Cardiac septum (tissue), 1 donor: ENCODE measurements at regions not wholly inside any gene's neighbourhood (a gene's known extent, or its start where the extent isn't known, plus 50 kb on each side); places are given as distances from the start of the nearest gene placed in this dataset.

Source experiments
- DNase-seq: peaks from one replicate; pipeline ENCODE4 v3.0.0-alpha.2; 2020; ENCODE audit warnings: low spot score
- intact Hi-C: fragments of 100-400 bp; cut with DNase I; formaldehyde crosslinking; loops from one replicate; pipeline ENCODE4 v1.14.0; 2022
- donor health status: DM: no; HTN: no; CAD: no.

- intact Hi-C loops = no loop called here
- DNase-seq = no peak
Observed at GRCh38 chr6:163691049-163691448, 276.5 kb downstream of the QKI start.

- intact Hi-C loops = no loop called here
- no peak for DNase-seq
Observed at GRCh38 chr6:163688739-163689362, 274.3 kb downstream of the QKI start.

GRCh38 chr6:163687075-163687474 is 272.6 kb downstream of the QKI start:
- no peak for DNase-seq
- intact Hi-C loops = no loop called here

GRCh38 chr6:163686301-163686700 is 271.8 kb downstream of the QKI start:
- intact Hi-C loops = no loop called here
- DNase-seq = no peak

- intact Hi-C loops = no loop called here
- DNase-seq = no peak
Observed at GRCh38 chr6:163683105-163683622, 268.6 kb downstream of the QKI start.

- intact Hi-C loops = no loop called here
- DNase-seq = no peak
Observed at GRCh38 chr6:163679753-163680152, 265.2 kb downstream of the QKI start.

- intact Hi-C loops = no loop called here
- no peak for DNase-seq
Observed at GRCh38 chr6:163679012-163679660, 264.6 kb downstream of the QKI start.

- intact Hi-C loops = no loop called here
- no peak for DNase-seq
Observed at GRCh38 chr6:163675611-163676010, 261.1 kb downstream of the QKI start.

- DNase-seq = no peak
- intact Hi-C loops = no loop called here
Observed at GRCh38 chr6:163672710-163673109, 258.2 kb downstream of the QKI start.

GRCh38 chr6:163671791-163672190 is 257.3 kb downstream of the QKI start:
- no peak for DNase-seq
- intact Hi-C loops = no loop called here

GRCh38 chr6:163671355-163671754 is 256.8 kb downstream of the QKI start:
- DNase-seq = no peak

GRCh38 chr6:163670336-163670735 is 255.8 kb downstream of the QKI start:
- no peak for DNase-seq
- intact Hi-C loops = no loop called here

More at GRCh38 chr6:163671355-163671754, 256.8 kb downstream of the QKI start:
- intact Hi-C loops = no loop called here

GRCh38 chr6:163668061-163668426 is 253.5 kb downstream of the QKI start:
- intact Hi-C loops = no loop called here

GRCh38 chr6:163667372-163668060 is 253.0 kb downstream of the QKI start:
- intact Hi-C loops = no loop called here
- DNase-seq = no peak

More at GRCh38 chr6:163668061-163668426, 253.5 kb downstream of the QKI start:
- DNase-seq = no peak

GRCh38 chr6:163665464-163665863 is 250.9 kb downstream of the QKI start:
- no peak for DNase-seq
- intact Hi-C loops = no loop called here

- intact Hi-C loops = no loop called here
- DNase-seq = no peak
Observed at GRCh38 chr6:163663575-163663974, 249.1 kb downstream of the QKI start.

GRCh38 chr6:163662604-163663225 is 248.2 kb downstream of the QKI start:
- DNase-seq = no peak
- intact Hi-C loops = no loop called here

GRCh38 chr6:163661272-163661671 is 246.8 kb downstream of the QKI start:
- no peak for DNase-seq
- intact Hi-C loops = no loop called here

- no peak for DNase-seq
- intact Hi-C loops = no loop called here
Observed at GRCh38 chr6:163659803-163660202, 245.3 kb downstream of the QKI start.
